22Rv1 (cell line): ENCODE measurements at regions not wholly inside any gene's neighbourhood (a gene's known extent, or its start where the extent isn't known, plus 50 kb on each side); places are given as distances from the start of the nearest gene placed in this dataset.

Experiments
- ZFX ChIP-seq: fragments of 450-650 bp; IDR thresholded peaks from 2 replicates; pipeline ENCODE4 v1.6.1; 2017; ENCODE audit warnings: antibody characterized with exemption, borderline replicate concordance
- TF ChIP-seq, protein P1 (sequence below): fragments of 450-650 bp; IDR thresholded peaks from 2 replicates; pipeline ENCODE4 v1.5.1; 2017; ENCODE audit warnings: mild to moderate bottlenecking

DNA sequence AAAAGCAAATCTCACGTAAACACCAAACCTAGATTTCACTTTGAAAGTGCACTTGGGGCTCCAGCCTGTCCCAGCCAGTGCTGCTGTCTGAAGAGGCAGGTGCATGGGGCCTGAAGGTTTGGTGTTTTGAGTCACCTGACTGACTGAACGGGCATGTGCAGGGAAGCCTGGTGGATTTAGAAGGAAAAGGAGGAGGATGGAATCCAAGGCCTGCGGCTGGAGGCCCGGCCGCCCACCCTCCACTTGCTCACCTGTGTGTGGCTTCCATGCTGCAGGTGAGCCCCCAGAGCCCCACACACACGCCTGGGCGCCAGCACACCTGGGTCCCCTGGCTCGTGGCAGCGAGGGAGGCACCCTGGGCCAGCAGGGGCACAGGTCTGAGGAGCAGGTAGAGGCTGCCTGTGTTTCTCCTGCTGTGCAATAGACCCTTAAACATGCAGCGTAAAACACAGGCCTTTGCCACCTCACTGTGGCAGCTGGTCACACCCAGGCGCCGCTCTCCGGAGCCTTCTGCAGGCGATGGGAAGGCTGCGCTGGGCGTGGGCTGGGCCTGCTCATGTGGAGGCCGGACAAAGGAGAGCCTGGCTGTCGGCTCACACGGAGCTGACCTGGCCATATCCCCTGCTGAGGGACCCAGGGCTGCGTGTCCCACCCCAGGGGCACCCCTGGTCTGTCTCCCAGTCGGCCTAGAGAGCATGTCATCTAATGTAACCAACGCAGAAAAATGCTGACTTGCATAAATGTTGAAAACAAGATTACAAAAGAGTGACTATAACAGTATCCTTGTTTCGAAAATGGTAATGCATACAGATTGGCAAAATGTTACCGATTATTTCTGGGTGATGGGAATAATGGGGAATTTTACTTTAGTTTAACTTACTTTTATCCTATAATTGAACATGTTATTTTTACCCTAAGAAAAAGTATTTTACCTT lies 71.3 kb downstream of the TMEM18 start:
- TF ChIP-seq, protein P1, sequence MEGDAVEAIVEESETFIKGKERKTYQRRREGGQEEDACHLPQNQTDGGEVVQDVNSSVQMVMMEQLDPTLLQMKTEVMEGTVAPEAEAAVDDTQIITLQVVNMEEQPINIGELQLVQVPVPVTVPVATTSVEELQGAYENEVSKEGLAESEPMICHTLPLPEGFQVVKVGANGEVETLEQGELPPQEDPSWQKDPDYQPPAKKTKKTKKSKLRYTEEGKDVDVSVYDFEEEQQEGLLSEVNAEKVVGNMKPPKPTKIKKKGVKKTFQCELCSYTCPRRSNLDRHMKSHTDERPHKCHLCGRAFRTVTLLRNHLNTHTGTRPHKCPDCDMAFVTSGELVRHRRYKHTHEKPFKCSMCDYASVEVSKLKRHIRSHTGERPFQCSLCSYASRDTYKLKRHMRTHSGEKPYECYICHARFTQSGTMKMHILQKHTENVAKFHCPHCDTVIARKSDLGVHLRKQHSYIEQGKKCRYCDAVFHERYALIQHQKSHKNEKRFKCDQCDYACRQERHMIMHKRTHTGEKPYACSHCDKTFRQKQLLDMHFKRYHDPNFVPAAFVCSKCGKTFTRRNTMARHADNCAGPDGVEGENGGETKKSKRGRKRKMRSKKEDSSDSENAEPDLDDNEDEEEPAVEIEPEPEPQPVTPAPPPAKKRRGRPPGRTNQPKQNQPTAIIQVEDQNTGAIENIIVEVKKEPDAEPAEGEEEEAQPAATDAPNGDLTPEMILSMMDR, result no peak
- no peak for TF ChIP-seq ZFX
